ENCODE measurements at regions not wholly inside any gene's neighbourhood (a gene's known extent, or its start where the extent isn't known, plus 50 kb on each side); places are given as distances from the start of the nearest gene placed in this dataset.

GRCh38 chr6:144666781-144667180 lies 381.6 kb downstream of the UTRN start:
- TF ChIP-seq YY1 (IDR thresholded peaks at IDR 0.05; ENCODE audit: low read depth) (no peak), ZBTB7A (IDR thresholded peaks at IDR 0.05; ENCODE audit: low read depth) (no peak), TEAD4 (IDR thresholded peaks at IDR 0.05) (no peak), EP300 (IDR thresholded peaks at IDR 0.05; ENCODE audit: borderline replicate concordance) (no peak), USF1 (IDR thresholded peaks at IDR 0.05) (no peak), MAX (IDR thresholded peaks at IDR 0.05) (no peak), NFIC (IDR thresholded peaks at IDR 0.05) (no peak), FOXM1 (IDR thresholded peaks at IDR 0.05; ENCODE audit: borderline replicate concordance, low read depth) (no peak), RAD21 (IDR thresholded peaks at IDR 0.05; ENCODE audit: low read depth) (no peak), CREB1 (IDR thresholded peaks at IDR 0.05; ENCODE audit: low read depth) (no peak), TAF1 (IDR thresholded peaks at IDR 0.05; ENCODE audit: low read depth) (no peak), CEBPB (IDR thresholded peaks at IDR 0.05) (no peak)
- TF ChIP-seq, protein P1, sequence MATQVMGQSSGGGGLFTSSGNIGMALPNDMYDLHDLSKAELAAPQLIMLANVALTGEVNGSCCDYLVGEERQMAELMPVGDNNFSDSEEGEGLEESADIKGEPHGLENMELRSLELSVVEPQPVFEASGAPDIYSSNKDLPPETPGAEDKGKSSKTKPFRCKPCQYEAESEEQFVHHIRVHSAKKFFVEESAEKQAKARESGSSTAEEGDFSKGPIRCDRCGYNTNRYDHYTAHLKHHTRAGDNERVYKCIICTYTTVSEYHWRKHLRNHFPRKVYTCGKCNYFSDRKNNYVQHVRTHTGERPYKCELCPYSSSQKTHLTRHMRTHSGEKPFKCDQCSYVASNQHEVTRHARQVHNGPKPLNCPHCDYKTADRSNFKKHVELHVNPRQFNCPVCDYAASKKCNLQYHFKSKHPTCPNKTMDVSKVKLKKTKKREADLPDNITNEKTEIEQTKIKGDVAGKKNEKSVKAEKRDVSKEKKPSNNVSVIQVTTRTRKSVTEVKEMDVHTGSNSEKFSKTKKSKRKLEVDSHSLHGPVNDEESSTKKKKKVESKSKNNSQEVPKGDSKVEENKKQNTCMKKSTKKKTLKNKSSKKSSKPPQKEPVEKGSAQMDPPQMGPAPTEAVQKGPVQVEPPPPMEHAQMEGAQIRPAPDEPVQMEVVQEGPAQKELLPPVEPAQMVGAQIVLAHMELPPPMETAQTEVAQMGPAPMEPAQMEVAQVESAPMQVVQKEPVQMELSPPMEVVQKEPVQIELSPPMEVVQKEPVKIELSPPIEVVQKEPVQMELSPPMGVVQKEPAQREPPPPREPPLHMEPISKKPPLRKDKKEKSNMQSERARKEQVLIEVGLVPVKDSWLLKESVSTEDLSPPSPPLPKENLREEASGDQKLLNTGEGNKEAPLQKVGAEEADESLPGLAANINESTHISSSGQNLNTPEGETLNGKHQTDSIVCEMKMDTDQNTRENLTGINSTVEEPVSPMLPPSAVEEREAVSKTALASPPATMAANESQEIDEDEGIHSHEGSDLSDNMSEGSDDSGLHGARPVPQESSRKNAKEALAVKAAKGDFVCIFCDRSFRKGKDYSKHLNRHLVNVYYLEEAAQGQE (IDR thresholded peaks at IDR 0.05; ENCODE audit: low read depth) = no peak
